Thoracic aorta (tissue), 2 donors: ENCODE measurements at regions not wholly inside any gene's neighbourhood (a gene's known extent, or its start where the extent isn't known, plus 50 kb on each side); places are given as distances from the start of the nearest gene placed in this dataset.

ENCODE experiments used
- ATAC-seq: fragments of 150-250 bp; one replicate; pipeline ENCODE4 v1.8.0; 2017; ENCODE audit warnings: low read depth; ENCODE audit not compliant: insufficient number of reproducible peaks, low FRiP score
- DNase-seq: peaks from one replicate; pipeline ENCODE4 v3.0.0-alpha.2; 2020; ENCODE audit warnings: low spot score
- H3K27ac ChIP-seq, 2 donors: fragments of 200-600 bp; sonication (generic); 1 replicate in 1 of 2; 2 replicates in 1 of 2; pipeline ENCODE4 v1.5.1; 2016; ENCODE audit warnings: mild to moderate bottlenecking in 2 of 2, moderate library complexity in 2 of 2
- H3K27me3 ChIP-seq: fragments of 200-600 bp; sonication (generic); replicated peaks from 2 replicates; pipeline ENCODE4 v1.6.0; 2016; ENCODE audit warnings: mild to moderate bottlenecking; ENCODE audit not compliant: insufficient read depth
- H3K36me3 ChIP-seq: fragments of 200-600 bp; sonication (generic); one replicate; pipeline ENCODE4 v1.5.1; 2016
- H3K4me1 ChIP-seq, 2 donors: fragments of 200-600 bp; sonication (generic); 1 replicate in 1 of 2; 2 replicates in 1 of 2; pipeline versions ENCODE4 v1.5.1 to v1.6.0; 2016; ENCODE audit warnings: low read depth in 2 of 2, mild to moderate bottlenecking in 1 of 2; ENCODE audit not compliant: control insufficient read depth in 1 of 2
- H3K4me3 ChIP-seq: fragments of 200-600 bp; sonication (generic); 2 replicates; pipeline ENCODE4 v1.5.1; 2016; ENCODE audit warnings: mild to moderate bottlenecking
- H3K9me3 ChIP-seq: fragments of 200-600 bp; sonication (generic); 2 replicates; pipeline ENCODE4 v1.5.1; 2016
- CTCF ChIP-seq: fragments of 200-600 bp; sonication (generic); IDR thresholded peaks from one replicate; pipeline ENCODE4 v1.5.1; 2019; ENCODE audit warnings: antibody characterized with exemption

DNA sequence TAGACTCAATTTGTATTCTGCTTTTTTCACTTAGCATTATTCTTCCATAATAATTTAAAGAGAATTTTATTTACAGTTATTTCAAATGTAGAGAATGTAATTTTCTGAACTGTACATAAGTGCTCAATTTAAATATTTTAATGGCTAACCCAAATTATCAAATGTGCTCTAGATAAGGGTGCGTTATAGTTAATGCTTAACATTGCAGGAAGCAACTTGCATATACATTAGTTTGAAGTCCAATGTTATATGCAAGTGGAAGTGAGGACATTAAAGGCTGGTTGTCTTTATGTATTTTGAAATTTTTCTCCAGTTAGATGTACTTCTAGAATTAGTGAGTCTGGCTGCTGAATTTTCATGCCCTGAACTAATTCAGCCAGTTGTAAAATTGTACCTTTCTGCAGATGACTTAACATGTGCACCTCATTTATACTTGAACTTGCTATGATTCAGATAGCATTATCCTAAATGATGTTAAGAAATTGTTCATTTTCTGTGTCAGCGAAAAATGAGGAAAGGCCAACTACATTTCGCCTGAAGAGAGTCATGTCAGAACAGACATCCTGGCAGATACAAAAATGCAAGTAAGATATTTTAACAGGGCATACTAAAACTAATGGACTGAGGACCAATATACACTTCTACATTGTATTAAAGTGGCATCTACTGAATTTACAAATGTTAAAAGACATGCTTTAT is 59.2 kb upstream of the GAREM1 start:
- no peak overlapping the region for H3K4me3 ChIP-seq
- no peaks in the 10 kb centered on the region for H3K27me3 ChIP-seq
- H3K27ac ChIP-seq = no peak overlapping the region
- ATAC-seq (no peak), DNase-seq (no peak)
- TF ChIP-seq CTCF = no peak
- H3K9me3 ChIP-seq = no peaks in the 10 kb centered on the region
- H3K36me3 ChIP-seq = no peaks in the 10 kb centered on the region
- no peaks in the 10 kb centered on the region for H3K4me1 ChIP-seq

DNA sequence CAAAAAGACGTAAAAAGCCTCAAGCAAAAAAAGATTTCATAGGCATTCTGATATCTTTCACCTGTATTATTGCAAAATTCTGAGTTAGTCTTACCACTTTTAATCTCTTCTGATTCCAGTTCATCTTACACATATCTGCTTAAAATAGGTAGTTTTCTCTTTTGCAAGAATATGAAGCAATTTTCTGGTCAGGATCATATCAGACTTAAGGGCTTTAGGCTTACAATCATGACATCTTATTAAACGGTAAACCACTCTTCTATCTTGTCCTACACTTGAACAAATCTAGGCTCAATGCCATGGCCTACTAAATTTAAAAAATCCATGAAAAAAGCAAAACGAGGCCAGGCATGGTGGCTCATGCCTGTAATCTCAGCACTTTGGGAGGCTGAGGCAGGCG is 50.1 kb upstream of the GAREM1 start:
- Histone ChIP-seq H3K9me3 (no peaks in the 10 kb centered on the region), H3K36me3 (no peaks in the 10 kb centered on the region), H3K27ac (no peak overlapping the region), H3K27me3 (no peaks in the 10 kb centered on the region), H3K4me3 (no peak overlapping the region), H3K4me1 (no peaks in the 10 kb centered on the region)
- ATAC-seq = no peak
- no peak for DNase-seq
- no peak for TF ChIP-seq CTCF
